DND-41 (cell line): ENCODE measurements at regions not wholly inside any gene's neighbourhood (a gene's known extent, or its start where the extent isn't known, plus 50 kb on each side); places are given as distances from the start of the nearest gene placed in this dataset.

Experiments used
- CTCF ChIP-seq: IDR thresholded peaks from 2 replicates; pipeline ENCODE4 v1.5.1; 2012; ENCODE audit warnings: borderline replicate concordance, low read length, moderate library complexity, mild to moderate bottlenecking; ENCODE audit not compliant: poor library complexity, severe bottlenecking; ENCODE audit errors: extremely low read depth
- EZH2 ChIP-seq: IDR thresholded peaks from 3 replicates; pipeline ENCODE4 v1.6.1; 2012; ENCODE audit warnings: borderline replicate concordance, low read depth, mild to moderate bottlenecking, moderate library complexity, low read length, inconsistent platforms; ENCODE audit not compliant: severe bottlenecking

- TF ChIP-seq CTCF (no peak), EZH2 (no peak)
Observed at GRCh38 chr5:148923023-148923422, 96.6 kb downstream of the ADRB2 start.
